ENCODE measurements at regions not wholly inside any gene's neighbourhood (a gene's known extent, or its start where the extent isn't known, plus 50 kb on each side); places are given as distances from the start of the nearest gene placed in this dataset.
"Not testable (repeated sequence)": the region's sequence is repeated elsewhere in the genome, so short reads cannot be mapped to it uniquely, and the experiment has no call there.

- TF ChIP-seq BHLHE40 (IDR thresholded peaks at IDR 0.05; ENCODE audit: borderline replicate concordance); HDGF (IDR thresholded peaks at IDR 0.05; ENCODE audit: borderline replicate concordance); PKNOX1 (IDR thresholded peaks at IDR 0.05); FOXA1 (IDR thresholded peaks at IDR 0.05); SUZ12 (IDR thresholded peaks at IDR 0.05); FOXK2 (IDR thresholded peaks at IDR 0.05); TARDBP (IDR thresholded peaks at IDR 0.05); FOXM1 (IDR thresholded peaks at IDR 0.05; ENCODE audit: borderline replicate concordance); SP1 (IDR thresholded peaks at IDR 0.05); ARNT (IDR thresholded peaks at IDR 0.05); ELF4 (IDR thresholded peaks at IDR 0.05); ZNF384 (IDR thresholded peaks at IDR 0.05); LEF1 (IDR thresholded peaks at IDR 0.05; ENCODE audit: borderline replicate concordance): not testable (repeated sequence)
These were observed 155.4 kb downstream of the JRKL start for GRCh38 chr11:96545192-96545591.
